AG09309 (cell line): ENCODE measurements at regions not wholly inside any gene's neighbourhood (a gene's known extent, or its start where the extent isn't known, plus 50 kb on each side); places are given as distances from the start of the nearest gene placed in this dataset.

Source experiments
- DNase-seq: peaks from one replicate; pipeline ENCODE4 v3.0.0-alpha.2; 2010; ENCODE audit warnings: low read depth
- H3K4me3 ChIP-seq: 2 replicates; pipeline ENCODE4 v1.5.1; 2011; ENCODE audit warnings: mild to moderate bottlenecking, low read depth, low read length, moderate library complexity; ENCODE audit not compliant: control insufficient read depth
- TF ChIP-seq, protein P1 (sequence below): IDR thresholded peaks from 2 replicates; pipeline ENCODE4 v1.5.1; 2011; ENCODE audit warnings: mild to moderate bottlenecking, low read depth, low read length, inconsistent platforms; ENCODE audit not compliant: insufficient read depth, control insufficient read depth; ENCODE audit errors: missing control alignments

DNA sequence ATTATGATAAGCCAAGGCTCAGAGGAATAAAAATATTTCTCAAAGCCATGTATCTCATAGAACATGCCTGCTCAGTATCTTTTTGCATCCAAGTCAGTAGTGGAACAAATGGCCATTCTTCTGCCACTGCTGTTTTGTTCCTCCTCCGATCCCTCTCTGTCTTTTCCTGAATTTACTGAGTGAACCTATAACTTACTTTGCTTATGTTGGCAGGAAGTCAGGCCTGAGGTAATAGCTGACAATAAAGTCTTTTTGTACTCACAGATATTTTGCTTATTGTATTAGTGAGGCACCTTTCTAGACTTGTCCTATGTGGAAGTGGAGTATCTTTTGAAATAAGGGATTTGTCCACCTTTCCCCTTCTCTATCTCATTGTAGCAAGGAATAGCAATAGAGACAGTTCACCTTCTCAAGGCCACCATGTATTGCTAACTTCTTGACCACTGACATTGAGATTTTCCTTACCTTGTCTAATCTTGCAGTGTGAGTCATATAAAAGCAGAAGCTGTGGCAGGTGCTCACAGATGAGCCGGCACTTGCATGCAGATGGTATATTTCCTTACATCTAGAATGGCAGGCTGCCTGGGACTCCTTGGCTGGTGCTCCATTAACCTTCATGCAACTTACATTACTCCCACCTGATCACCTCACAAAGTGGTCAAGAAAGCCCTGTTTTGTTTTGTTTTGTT lies 68.2 kb downstream of the AGTR2 start:
- no peak for DNase-seq
- TF ChIP-seq, protein P1, sequence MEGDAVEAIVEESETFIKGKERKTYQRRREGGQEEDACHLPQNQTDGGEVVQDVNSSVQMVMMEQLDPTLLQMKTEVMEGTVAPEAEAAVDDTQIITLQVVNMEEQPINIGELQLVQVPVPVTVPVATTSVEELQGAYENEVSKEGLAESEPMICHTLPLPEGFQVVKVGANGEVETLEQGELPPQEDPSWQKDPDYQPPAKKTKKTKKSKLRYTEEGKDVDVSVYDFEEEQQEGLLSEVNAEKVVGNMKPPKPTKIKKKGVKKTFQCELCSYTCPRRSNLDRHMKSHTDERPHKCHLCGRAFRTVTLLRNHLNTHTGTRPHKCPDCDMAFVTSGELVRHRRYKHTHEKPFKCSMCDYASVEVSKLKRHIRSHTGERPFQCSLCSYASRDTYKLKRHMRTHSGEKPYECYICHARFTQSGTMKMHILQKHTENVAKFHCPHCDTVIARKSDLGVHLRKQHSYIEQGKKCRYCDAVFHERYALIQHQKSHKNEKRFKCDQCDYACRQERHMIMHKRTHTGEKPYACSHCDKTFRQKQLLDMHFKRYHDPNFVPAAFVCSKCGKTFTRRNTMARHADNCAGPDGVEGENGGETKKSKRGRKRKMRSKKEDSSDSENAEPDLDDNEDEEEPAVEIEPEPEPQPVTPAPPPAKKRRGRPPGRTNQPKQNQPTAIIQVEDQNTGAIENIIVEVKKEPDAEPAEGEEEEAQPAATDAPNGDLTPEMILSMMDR, result no peak
- H3K4me3 ChIP-seq, result no peak overlapping the region

DNA sequence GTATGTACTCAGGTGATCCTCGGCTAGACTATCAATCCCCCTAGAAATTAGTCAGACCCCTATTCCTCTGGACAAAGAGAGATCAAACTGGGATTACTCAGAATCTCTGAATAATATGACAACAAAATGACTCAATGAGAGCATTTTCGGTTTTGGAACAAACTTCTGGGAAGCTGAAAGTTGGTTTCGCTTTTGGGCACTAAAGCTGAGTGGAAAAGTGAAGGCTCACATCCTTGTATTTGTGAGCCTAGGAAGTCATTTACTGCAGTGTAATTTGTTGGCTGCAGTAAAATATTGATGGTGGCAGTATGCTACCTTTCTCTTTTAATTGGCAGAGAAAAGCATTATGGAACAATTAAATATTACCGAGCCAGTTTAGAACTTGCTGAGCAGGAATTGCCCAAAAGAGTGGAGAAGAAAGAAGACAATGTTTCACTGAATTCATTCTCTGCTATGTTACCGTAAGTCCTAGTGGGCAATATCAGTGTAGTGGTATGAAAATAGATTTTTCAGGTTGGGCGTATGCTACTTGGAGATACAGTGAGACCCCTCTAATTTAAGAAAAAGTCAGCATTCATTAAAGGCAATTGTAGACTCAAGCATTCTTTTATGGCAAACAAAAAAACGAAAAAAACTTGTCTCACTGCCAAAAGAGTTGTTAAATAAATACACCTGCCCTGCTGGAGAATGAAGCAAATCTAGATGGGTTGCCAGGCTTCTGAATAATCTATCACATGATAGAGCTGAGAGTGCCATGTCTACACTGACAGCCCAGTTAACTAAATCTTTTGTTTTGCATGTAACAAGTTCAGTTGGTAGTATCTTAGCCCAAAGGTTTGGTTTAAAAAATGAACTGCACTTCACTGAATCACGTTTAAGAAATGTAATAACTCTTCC lies 69.6 kb downstream of the AGTR2 start:
- H3K4me3 ChIP-seq, result no peak overlapping the region; the same call in 1 of the 2 replicates
- DNase-seq, result no peak
- TF ChIP-seq, protein P1, result no peak

DNA sequence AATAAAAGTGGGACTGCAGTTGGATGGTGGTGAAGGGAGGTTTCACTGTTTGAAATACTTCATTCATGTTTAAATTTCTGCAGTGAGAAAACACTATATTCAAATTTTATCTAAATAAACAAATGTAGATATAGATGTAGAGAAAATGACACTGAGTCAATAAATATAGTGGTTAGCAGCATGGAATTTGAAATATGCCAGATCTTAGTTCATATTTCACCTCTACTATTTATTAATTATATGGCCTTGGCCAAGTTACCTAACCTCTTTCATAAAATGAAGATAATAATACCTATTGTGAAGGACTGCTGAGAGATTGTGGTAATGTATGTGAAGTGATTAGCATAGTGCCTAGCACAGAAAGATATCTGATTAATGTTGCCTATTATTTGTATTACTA lies 70.5 kb downstream of the AGTR2 start:
- H3K4me3 ChIP-seq, result no peak overlapping the region
- no peak for DNase-seq
- TF ChIP-seq, protein P1, result no peak

DNA sequence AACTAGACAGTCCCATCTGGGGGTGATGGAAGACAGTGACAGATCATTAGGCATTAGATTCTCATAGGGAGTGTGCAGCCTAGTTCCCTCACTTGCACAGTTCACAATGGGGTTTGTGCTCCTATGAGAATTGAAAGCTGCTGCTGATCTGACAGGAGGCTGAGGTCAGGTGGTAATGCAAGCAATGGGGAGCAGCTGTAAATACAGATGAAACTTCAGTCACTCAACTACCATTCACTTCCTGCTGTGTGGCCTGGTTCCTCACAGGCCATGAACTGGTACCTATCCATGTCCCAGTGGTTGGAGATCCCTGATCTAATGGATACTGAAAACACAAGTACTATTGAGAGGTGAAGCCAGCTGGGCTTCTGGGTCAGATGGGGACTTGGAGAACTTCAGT lies 72.5 kb downstream of the AGTR2 start:
- H3K4me3 ChIP-seq, result no peak overlapping the region
- no peak for DNase-seq
- TF ChIP-seq, protein P1, result no peak

DNA sequence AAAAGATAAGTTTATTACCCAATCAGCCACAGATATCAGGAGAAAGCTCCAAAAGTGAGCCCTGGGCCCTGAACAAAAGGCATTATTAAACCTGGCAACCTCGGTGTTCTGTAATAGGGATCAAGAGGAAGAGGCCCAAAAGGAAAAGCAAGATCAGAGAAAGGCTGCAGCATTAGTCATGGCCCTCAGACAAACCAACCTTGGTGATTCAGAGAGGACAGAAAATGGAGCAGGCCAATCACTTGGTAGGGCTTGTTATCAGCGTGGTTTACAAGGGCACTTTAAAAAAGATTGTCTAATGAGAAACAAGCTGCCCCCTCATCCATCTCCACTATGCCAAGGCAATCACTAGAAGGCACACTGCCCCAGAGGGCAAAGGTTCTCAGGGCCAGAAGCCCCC lies 75.7 kb downstream of the AGTR2 start:
- TF ChIP-seq, protein P1, result no peak
- no peak overlapping the region for H3K4me3 ChIP-seq
- no peak for DNase-seq

DNA sequence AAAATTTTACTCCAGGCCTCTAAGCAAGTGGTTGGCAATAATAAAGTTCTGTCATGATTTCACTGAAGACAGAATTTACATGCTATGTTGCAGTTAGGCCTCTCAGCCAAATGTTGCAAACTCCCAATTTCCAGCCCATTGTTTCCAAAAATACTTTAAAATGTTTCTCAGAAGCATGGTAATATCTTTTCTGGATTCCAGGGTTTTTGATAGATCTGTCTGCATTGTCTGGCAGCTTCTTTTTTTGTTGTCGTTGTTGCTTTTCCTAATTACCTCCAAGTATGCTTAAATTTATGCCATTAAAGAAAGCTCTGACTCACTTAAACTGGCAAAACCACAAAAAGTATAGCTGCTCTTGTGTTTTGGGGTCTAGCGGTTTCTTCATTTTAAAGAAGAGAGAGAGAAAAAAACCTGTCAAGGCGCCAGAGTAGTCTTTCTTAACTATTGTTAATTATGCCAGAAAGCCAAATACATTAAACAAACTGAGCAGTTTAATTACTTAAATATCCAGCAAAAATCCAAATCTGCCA lies 97.0 kb downstream of the AGTR2 start:
- no peak for DNase-seq

More for the DNA sequence above, 97.0 kb downstream of the AGTR2 start:
- TF ChIP-seq, protein P1, result no peak
- no peak overlapping the region for H3K4me3 ChIP-seq
